ENCODE measurements at regions not wholly inside any gene's neighbourhood (a gene's known extent, or its start where the extent isn't known, plus 50 kb on each side); places are given as distances from the start of the nearest gene placed in this dataset.

DNA sequence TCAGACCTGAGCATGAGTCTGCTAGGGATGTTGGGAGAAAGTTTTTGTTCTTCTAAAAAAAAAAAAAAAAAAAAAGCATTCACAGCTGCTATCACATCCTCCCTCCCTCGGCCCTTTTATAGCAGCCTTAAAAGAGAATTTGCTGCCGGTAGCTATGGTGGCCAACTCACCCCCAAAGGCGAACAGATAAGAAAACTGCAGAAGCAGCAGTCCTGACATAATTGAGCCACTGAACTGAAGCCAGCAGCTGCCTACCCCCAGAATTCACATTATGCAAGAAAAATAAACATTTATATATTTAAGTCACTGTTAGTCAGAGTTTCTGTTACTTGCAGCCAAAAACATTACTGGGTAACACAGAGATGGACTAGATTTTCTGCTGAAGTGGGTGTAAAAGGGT, 124.3 kb upstream of the SMARCA2 start:
- TF ChIP-seq, protein P1, sequence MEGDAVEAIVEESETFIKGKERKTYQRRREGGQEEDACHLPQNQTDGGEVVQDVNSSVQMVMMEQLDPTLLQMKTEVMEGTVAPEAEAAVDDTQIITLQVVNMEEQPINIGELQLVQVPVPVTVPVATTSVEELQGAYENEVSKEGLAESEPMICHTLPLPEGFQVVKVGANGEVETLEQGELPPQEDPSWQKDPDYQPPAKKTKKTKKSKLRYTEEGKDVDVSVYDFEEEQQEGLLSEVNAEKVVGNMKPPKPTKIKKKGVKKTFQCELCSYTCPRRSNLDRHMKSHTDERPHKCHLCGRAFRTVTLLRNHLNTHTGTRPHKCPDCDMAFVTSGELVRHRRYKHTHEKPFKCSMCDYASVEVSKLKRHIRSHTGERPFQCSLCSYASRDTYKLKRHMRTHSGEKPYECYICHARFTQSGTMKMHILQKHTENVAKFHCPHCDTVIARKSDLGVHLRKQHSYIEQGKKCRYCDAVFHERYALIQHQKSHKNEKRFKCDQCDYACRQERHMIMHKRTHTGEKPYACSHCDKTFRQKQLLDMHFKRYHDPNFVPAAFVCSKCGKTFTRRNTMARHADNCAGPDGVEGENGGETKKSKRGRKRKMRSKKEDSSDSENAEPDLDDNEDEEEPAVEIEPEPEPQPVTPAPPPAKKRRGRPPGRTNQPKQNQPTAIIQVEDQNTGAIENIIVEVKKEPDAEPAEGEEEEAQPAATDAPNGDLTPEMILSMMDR (conservative IDR thresholded peaks at IDR 0.05 in 1 of 2, IDR thresholded peaks at IDR 0.05 in 1 of 2; ENCODE audit: extremely low read depth in 1 of 2, insufficient read depth in 1 of 2, low read depth in 1 of 2, low read length in 2 of 2): no peak
- no peak for TF ChIP-seq EZH2 (IDR thresholded peaks at IDR 0.05; ENCODE audit: borderline replicate concordance, low read length)

Measured in mammary epithelial cell (primary cell).